Parathyroid adenoma (tissue), 2 donors: ENCODE measurements at regions not wholly inside any gene's neighbourhood (a gene's known extent, or its start where the extent isn't known, plus 50 kb on each side); places are given as distances from the start of the nearest gene placed in this dataset.

Source experiments
- H2AFZ ChIP-seq: fragments of 300-600 bp; sonication (generic); one replicate; pipeline ENCODE4 v1.7.0; 2017; ENCODE audit warnings: antibody characterized with exemption, mild to moderate bottlenecking
- H3K27ac ChIP-seq: fragments of 300-600 bp; sonication (generic); one replicate; pipeline ENCODE4 v1.7.0; 2017
- H3K27me3 ChIP-seq: fragments of 300-600 bp; sonication (generic); one replicate; pipeline ENCODE4 v1.7.0; 2017; ENCODE audit warnings: low read length; ENCODE audit not compliant: control insufficient read depth, insufficient read depth
- H3K36me3 ChIP-seq: fragments of 300-600 bp; sonication (generic); one replicate; pipeline ENCODE4 v1.7.0; 2017; ENCODE audit warnings: low read length; ENCODE audit not compliant: control insufficient read depth, insufficient read depth
- H3K4me1 ChIP-seq: fragments of 300-600 bp; sonication (generic); one replicate; pipeline ENCODE4 v1.7.0; 2017; ENCODE audit warnings: control low read depth
- H3K4me2 ChIP-seq: fragments of 300-600 bp; sonication (generic); one replicate; pipeline ENCODE4 v1.7.0; 2017; ENCODE audit warnings: low read length
- H3K4me3 ChIP-seq: fragments of 300-600 bp; sonication (generic); one replicate; pipeline ENCODE4 v1.7.0; 2017; ENCODE audit warnings: low read depth, low read length
- H3K79me2 ChIP-seq: fragments of 300-600 bp; sonication (generic); one replicate; pipeline ENCODE4 v1.7.0; 2017; ENCODE audit warnings: control low read depth
- H3K9ac ChIP-seq: fragments of 300-600 bp; sonication (generic); one replicate; pipeline ENCODE4 v1.7.0; 2017; ENCODE audit warnings: mild to moderate bottlenecking
- H3K9me3 ChIP-seq: fragments of 300-600 bp; sonication (generic); one replicate; pipeline ENCODE4 v1.7.0; 2017; ENCODE audit warnings: low read length; ENCODE audit not compliant: control insufficient read depth
- TF ChIP-seq, protein P1 (sequence below): fragments of 300-600 bp; sonication (generic); IDR thresholded peaks from one replicate; pipeline ENCODE4 v1.7.0; 2017; ENCODE audit warnings: antibody characterized with exemption, mild to moderate bottlenecking
- donor health status: primary hyperparathyroidism.

DNA sequence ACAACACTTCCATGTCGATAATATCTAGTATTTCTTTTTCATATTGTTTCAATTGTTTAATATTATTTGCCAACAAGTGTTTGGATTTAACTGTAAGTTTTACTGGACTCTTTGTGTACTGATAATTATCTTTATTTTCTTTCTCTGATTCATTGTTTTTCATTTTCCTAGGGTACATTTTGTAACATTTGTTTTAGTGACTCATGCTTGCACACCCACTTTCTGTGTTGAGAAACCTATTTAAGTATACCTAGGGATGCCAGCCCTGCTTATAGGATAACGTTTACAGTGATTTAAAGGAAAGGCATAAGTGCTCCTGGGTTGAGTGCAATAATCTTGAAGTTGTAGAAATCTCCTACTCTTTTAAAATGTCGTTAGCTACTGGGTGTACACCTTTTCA is 1386.0 kb upstream of the ADGRL4 start:
- Histone ChIP-seq H3K9me3 (no peaks in the 10 kb centered on the region), H2AFZ (no peak overlapping the region), H3K4me1 (no peaks in the 10 kb centered on the region), H3K27ac (no peak overlapping the region), H3K79me2 (no peaks in the 10 kb centered on the region), H3K27me3 (no peaks in the 10 kb centered on the region), H3K4me3 (no peak overlapping the region), H3K36me3 (no peaks in the 10 kb centered on the region), H3K9ac (no peak overlapping the region), H3K4me2 (no peak overlapping the region)
- TF ChIP-seq, protein P1, sequence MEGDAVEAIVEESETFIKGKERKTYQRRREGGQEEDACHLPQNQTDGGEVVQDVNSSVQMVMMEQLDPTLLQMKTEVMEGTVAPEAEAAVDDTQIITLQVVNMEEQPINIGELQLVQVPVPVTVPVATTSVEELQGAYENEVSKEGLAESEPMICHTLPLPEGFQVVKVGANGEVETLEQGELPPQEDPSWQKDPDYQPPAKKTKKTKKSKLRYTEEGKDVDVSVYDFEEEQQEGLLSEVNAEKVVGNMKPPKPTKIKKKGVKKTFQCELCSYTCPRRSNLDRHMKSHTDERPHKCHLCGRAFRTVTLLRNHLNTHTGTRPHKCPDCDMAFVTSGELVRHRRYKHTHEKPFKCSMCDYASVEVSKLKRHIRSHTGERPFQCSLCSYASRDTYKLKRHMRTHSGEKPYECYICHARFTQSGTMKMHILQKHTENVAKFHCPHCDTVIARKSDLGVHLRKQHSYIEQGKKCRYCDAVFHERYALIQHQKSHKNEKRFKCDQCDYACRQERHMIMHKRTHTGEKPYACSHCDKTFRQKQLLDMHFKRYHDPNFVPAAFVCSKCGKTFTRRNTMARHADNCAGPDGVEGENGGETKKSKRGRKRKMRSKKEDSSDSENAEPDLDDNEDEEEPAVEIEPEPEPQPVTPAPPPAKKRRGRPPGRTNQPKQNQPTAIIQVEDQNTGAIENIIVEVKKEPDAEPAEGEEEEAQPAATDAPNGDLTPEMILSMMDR = no peak

DNA sequence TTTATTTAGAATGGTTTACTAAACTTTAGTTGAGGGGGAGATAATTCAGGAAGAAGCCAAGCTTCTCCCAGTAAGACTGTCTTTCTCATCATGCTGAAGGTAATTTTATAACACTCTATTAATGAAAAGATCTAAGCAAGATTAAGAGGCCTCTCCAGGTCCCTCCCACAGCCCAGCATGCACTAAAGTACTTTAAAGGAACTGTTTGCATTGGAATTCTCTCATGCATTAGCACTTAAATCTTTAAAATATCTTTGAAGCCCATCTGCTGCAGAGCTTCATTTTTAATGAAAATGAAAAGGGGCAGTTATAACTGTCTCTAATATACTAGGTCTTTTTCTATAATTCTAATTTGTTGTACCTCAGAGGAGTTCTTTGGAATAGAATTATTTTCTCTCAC is 1379.1 kb upstream of the ADGRL4 start:
- H2AFZ ChIP-seq = no peak overlapping the region
- no peaks in the 10 kb centered on the region for H3K27me3 ChIP-seq
- TF ChIP-seq, protein P1 = no peak
- no peaks in the 10 kb centered on the region for H3K79me2 ChIP-seq
- no peaks in the 10 kb centered on the region for H3K4me1 ChIP-seq
- H3K4me3 ChIP-seq = no peak overlapping the region
- no peaks in the 10 kb centered on the region for H3K36me3 ChIP-seq
- no peak overlapping the region for H3K9ac ChIP-seq
- H3K9me3 ChIP-seq = no peaks in the 10 kb centered on the region
- no peak overlapping the region for H3K4me2 ChIP-seq
- no peak overlapping the region for H3K27ac ChIP-seq

DNA sequence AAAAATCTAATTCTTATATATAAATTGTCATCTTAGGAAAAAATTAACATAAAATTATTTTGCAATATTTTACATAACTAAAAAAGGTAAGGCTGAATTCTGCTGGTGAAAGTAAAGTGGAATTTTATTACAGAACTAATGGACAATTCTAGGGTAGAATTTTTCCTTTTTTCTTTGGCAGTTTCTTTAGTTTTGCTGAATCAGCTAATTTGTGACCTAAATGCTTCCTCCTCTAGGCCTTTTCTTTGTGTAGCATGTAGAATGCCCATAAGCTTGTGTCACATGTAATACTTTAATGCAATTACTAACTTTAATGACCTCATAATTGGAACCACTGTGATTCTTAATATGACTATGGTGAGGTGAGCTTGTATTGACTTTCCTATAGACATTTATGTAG is 1378.4 kb upstream of the ADGRL4 start:
- H2AFZ ChIP-seq = no peak overlapping the region
- no peak overlapping the region for H3K9ac ChIP-seq
- TF ChIP-seq, protein P1 = no peak

DNA sequence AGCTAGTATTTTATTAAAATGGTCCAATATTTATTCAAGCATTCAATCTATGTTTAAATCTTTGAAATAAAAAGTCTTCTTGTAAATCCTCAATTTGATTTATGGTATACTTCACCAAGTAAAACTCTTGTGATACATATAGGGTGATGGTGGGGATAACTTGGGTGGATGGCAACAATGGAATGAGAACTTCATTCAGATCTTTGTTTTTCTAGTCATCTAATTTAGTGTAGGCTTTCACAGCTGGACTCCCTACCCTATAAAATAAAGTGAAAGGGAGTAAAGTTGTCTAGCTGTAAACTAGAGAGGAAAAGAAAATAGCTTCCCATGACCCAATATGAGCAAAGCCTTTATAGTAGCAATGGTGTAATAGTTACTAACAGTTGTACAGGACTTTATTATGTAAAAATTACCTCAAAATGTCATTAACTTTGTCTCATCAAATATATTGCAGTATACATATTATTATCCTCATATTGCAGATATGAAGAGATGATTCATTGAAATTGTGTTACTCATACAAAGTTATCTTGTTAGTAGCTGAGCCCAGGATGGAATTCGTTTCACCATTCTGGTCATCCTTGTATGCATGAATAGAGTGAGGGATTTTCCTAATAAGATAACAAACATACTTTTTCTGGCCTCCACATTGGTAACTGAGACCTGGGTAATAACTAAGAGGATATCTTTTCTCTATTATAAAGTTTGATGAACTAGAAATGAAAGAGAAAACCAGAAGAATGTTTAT is 1377.7 kb upstream of the ADGRL4 start:
- no peaks in the 10 kb centered on the region for H3K27me3 ChIP-seq
- TF ChIP-seq, protein P1 = no peak
- no peaks in the 10 kb centered on the region for H3K79me2 ChIP-seq
- no peak overlapping the region for H3K27ac ChIP-seq
- H3K4me2 ChIP-seq = no peak overlapping the region
- no peaks in the 10 kb centered on the region for H3K4me1 ChIP-seq
- no peak overlapping the region for H2AFZ ChIP-seq
- no peak overlapping the region for H3K9ac ChIP-seq
- H3K36me3 ChIP-seq = no peaks in the 10 kb centered on the region
- H3K9me3 ChIP-seq = no peaks in the 10 kb centered on the region
- H3K4me3 ChIP-seq = no peak overlapping the region

More for the DNA sequence above, 1378.4 kb upstream of the ADGRL4 start:
- H3K79me2 ChIP-seq = no peaks in the 10 kb centered on the region
- H3K4me1 ChIP-seq = no peaks in the 10 kb centered on the region
- H3K27me3 ChIP-seq = no peaks in the 10 kb centered on the region
- H3K36me3 ChIP-seq = no peaks in the 10 kb centered on the region
- no peak overlapping the region for H3K4me3 ChIP-seq
- H3K27ac ChIP-seq = no peak overlapping the region
- no peaks in the 10 kb centered on the region for H3K9me3 ChIP-seq
- no peak overlapping the region for H3K4me2 ChIP-seq

DNA sequence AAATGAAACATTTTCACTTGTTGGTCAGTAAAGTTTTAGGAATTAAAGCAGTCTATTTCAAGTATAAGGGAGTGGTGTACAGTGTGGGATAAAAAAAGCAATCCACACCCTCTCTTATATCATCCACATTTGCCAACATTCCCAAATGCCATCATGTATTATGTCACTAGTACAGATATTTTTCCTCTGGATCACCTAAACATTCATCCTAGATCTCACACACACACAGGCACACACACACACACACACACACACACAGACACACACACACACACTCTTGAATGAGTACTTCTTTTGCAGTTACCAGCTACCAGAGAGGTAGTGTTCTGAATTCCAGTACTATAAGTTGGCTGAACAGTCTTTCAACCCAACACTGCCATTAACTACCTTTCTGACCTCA is 1369.1 kb upstream of the ADGRL4 start:
- no peaks in the 10 kb centered on the region for H3K9me3 ChIP-seq
- H3K4me1 ChIP-seq = no peaks in the 10 kb centered on the region
- no peak overlapping the region for H3K4me3 ChIP-seq
- no peaks in the 10 kb centered on the region for H3K27me3 ChIP-seq
- no peaks in the 10 kb centered on the region for H3K36me3 ChIP-seq
- no peak overlapping the region for H3K27ac ChIP-seq
- no peaks in the 10 kb centered on the region for H3K79me2 ChIP-seq
- no peak overlapping the region for H3K4me2 ChIP-seq
- TF ChIP-seq, protein P1 = no peak
- no peak overlapping the region for H2AFZ ChIP-seq
- H3K9ac ChIP-seq = no peak overlapping the region
